HEK293T (cell line): ENCODE measurements at regions not wholly inside any gene's neighbourhood (a gene's known extent, or its start where the extent isn't known, plus 50 kb on each side); places are given as distances from the start of the nearest gene placed in this dataset.

ENCODE experiments used
- CTCF ChIA-PET: fragments of 350-600 bp; formaldehyde crosslinking; extraction: SDS; loops from one replicate; lab custom pipeline; 2021; ENCODE audit warnings: antibody characterized with exemption, inconsistent platforms; lab: Yijun Ruan, JAX
- POLR2A ChIA-PET: fragments of 350-600 bp; formaldehyde crosslinking; extraction: SDS; loops from one replicate; lab custom pipeline; 2020; ENCODE audit warnings: antibody characterized with exemption, inconsistent platforms; lab: Yijun Ruan, JAX
- DNase-seq: peaks from one replicate; pipeline ENCODE4 v3.0.0; 2012; ENCODE audit warnings: mixed read lengths; ENCODE audit errors: extremely low spot score
- ARNT ChIP-seq: fragments of 450-650 bp; IDR thresholded peaks from 2 replicates; pipeline ENCODE4 v1.6.1; 2017; ENCODE audit warnings: mild to moderate bottlenecking
- BHLHE40 ChIP-seq: fragments of 450-650 bp; IDR thresholded peaks from 2 replicates; pipeline ENCODE4 v1.6.1; 2016; ENCODE audit warnings: mild to moderate bottlenecking, moderate library complexity, borderline replicate concordance
- CTBP1 ChIP-seq: fragments of 450-650 bp; IDR thresholded peaks from 2 replicates; pipeline ENCODE4 v1.6.1; 2016; ENCODE audit warnings: borderline replicate concordance
- ELF4 ChIP-seq: fragments of 450-650 bp; IDR thresholded peaks from 2 replicates; pipeline ENCODE4 v1.6.1; 2017; ENCODE audit warnings: antibody characterized with exemption
- FOXA1 ChIP-seq: fragments of 450-650 bp; IDR thresholded peaks from 2 replicates; pipeline ENCODE4 v1.6.1; 2016; ENCODE audit warnings: mild to moderate bottlenecking
- FOXK2 ChIP-seq: fragments of 450-650 bp; IDR thresholded peaks from 2 replicates; pipeline ENCODE4 v1.6.1; 2016; ENCODE audit warnings: mild to moderate bottlenecking
- FOXM1 ChIP-seq: fragments of 450-650 bp; IDR thresholded peaks from 2 replicates; pipeline ENCODE4 v1.6.1; 2017; ENCODE audit warnings: mild to moderate bottlenecking, borderline replicate concordance
- HDGF ChIP-seq: fragments of 450-650 bp; IDR thresholded peaks from 2 replicates; pipeline ENCODE4 v1.6.1; 2017; ENCODE audit warnings: antibody characterized with exemption, borderline replicate concordance
- L3MBTL2 ChIP-seq: fragments of 450-650 bp; conservative IDR thresholded peaks from 2 replicates; pipeline ENCODE4 v1.6.1; 2016; ENCODE audit warnings: mild to moderate bottlenecking
- LEF1 ChIP-seq: fragments of 450-650 bp; IDR thresholded peaks from 2 replicates; pipeline ENCODE4 v1.6.1; 2017; ENCODE audit warnings: mild to moderate bottlenecking, borderline replicate concordance
- NFRKB ChIP-seq: fragments of 450-650 bp; IDR thresholded peaks from 2 replicates; pipeline ENCODE4 v1.6.1; 2016; ENCODE audit warnings: mild to moderate bottlenecking, moderate library complexity
- SP1 ChIP-seq: fragments of 450-650 bp; IDR thresholded peaks from 2 replicates; pipeline ENCODE4 v1.6.1; 2017
- SUZ12 ChIP-seq: fragments of 450-650 bp; IDR thresholded peaks from 2 replicates; pipeline ENCODE4 v1.6.1; 2016; ENCODE audit warnings: mild to moderate bottlenecking
- TARDBP ChIP-seq: fragments of 450-650 bp; IDR thresholded peaks from 2 replicates; pipeline ENCODE4 v1.6.1; 2016
- ZNF384 ChIP-seq: fragments of 450-650 bp; IDR thresholded peaks from 2 replicates; pipeline ENCODE4 v1.6.1; 2016
- TF ChIP-seq, protein P1 (sequence below): fragments of 450-650 bp; IDR thresholded peaks from 2 replicates; pipeline ENCODE4 v1.6.1; 2016

DNA sequence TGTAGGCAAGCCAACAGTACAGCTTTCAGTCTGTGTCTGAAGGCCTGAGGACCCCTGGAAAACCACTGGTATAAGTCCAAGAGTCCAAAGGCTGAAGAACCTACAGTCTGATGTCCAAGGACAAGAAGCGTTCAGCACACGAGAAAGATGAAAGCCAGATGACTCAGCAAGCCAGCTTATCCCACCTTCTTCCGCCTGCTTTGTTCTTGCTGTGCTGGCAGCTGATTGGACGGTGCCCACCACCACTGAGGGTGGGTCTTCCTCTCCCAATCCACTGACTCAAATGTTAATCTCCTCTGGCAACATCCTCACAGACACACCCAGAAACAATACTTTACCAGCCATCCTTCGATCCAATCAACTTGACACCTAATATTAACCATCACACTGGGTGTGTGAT is 59.0 kb upstream of the PDZRN3 start:
- CTCF ChIA-PET: no interaction called here
- DNase-seq: no peak
- no peak for TF ChIP-seq L3MBTL2
- no peak for TF ChIP-seq ARNT
- no peak for TF ChIP-seq FOXK2
- no peak for TF ChIP-seq ELF4
- no peak for TF ChIP-seq SUZ12
- no peak for TF ChIP-seq SP1
- no peak for TF ChIP-seq HDGF
- POLR2A ChIA-PET: no interaction called here

DNA sequence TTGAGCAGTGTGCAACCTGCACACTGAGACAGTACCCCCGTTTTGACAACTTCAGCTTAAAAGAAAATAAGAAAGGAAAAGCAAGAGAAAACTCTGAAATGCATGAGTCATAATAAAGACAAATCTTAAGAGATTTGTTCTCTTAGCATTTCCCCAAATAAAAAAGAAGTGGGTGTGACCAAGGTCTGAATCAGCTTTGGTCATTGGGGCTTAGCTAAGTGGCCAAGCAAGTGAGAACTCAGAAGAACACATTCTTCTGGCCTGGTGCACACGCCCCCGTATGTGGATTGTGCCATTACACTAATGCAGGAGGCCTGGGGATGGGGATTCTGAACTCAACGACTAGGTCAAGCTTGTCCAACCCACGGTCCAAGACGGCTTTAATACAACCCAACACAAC is 56.9 kb upstream of the PDZRN3 start:
- DNase-seq: no peak
- ChIA-PET POLR2A (no interaction called here), CTCF (interaction anchor here (0.6 kb wide), 1 partner anchor 25 kb away, joined by 3 read pairs; no protein-coding TSS in a partner anchor)
- TF ChIP-seq ELF4 (no peak), SP1 (no peak), ZNF384 (no peak), HDGF (no peak), CTBP1 (no peak), BHLHE40 (no peak), SUZ12 (no peak), ARNT (no peak), NFRKB (no peak), FOXA1 (no peak), LEF1 (no peak), FOXM1 (no peak), FOXK2 (no peak), TARDBP (no peak), L3MBTL2 (no peak)
- TF ChIP-seq, protein P1, sequence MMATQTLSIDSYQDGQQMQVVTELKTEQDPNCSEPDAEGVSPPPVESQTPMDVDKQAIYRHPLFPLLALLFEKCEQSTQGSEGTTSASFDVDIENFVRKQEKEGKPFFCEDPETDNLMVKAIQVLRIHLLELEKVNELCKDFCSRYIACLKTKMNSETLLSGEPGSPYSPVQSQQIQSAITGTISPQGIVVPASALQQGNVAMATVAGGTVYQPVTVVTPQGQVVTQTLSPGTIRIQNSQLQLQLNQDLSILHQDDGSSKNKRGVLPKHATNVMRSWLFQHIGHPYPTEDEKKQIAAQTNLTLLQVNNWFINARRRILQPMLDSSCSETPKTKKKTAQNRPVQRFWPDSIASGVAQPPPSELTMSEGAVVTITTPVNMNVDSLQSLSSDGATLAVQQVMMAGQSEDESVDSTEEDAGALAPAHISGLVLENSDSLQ: no peak

DNA sequence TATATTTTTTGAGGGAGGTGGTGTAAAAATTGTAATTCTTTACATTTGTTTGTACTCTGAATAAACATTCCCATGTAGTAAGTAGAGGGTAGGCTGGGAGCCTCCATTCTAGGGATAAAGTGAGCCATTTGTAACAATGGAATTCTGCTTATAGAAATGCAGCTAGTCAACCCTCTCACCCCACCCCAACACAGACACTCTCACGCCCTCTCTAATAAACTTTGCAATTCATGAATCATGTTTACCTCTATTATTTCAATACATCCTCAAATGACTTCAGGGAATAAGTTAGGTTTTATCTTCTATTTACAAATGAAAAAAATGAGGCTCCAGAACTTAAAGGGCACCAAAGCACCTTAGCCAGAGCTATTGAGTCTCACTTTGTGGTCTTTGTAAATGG is 56.5 kb upstream of the PDZRN3 start:
- no peak for DNase-seq
- ChIA-PET POLR2A (no interaction called here), CTCF (interaction anchor here (0.6 kb wide), 1 partner anchor 25 kb away, joined by 3 read pairs; no protein-coding TSS in a partner anchor)
- TF ChIP-seq BHLHE40 (no peak), FOXM1 (no peak), ZNF384 (no peak), TARDBP (no peak), HDGF (no peak), L3MBTL2 (no peak), FOXK2 (no peak), ARNT (no peak), NFRKB (no peak), SUZ12 (no peak)
- TF ChIP-seq, protein P1: no peak

DNA sequence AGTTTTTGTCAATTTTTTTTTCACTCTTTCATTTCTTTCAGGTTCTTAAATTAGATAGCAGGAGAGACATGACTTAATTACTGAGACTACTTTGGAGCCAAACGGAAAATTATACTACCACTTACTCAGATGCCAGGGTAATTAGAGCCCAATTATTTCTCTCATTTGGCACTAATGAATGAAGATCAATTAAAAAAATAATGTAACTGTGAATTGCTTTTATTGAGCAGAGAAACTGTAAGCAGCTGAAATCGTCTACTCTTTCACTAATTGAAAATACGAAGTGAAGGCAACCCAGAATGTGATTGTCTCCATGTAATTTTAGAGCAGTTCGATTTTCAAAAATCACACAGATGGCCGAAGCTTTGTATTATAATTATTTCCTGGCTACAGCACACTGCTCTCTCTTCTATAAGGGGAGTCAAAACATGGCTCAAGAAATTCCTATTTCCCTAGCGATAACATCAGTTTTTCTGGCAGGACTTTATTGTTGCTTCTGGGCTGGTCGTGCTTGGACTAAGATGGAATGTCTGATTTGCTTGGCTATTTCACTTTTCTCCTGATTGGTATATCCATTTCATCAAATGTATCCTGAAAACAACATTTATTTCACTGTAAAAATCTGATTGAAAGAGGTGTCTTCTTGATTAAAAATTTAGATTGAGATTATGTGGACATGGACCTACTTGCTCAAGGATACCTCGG is 55.8 kb upstream of the PDZRN3 start:
- DNase-seq: no peak
- ChIA-PET CTCF (no interaction called here), POLR2A (no interaction called here)
- TF ChIP-seq SP1 (no peak), L3MBTL2 (no peak), BHLHE40 (no peak), SUZ12 (no peak), TARDBP (no peak)

DNA sequence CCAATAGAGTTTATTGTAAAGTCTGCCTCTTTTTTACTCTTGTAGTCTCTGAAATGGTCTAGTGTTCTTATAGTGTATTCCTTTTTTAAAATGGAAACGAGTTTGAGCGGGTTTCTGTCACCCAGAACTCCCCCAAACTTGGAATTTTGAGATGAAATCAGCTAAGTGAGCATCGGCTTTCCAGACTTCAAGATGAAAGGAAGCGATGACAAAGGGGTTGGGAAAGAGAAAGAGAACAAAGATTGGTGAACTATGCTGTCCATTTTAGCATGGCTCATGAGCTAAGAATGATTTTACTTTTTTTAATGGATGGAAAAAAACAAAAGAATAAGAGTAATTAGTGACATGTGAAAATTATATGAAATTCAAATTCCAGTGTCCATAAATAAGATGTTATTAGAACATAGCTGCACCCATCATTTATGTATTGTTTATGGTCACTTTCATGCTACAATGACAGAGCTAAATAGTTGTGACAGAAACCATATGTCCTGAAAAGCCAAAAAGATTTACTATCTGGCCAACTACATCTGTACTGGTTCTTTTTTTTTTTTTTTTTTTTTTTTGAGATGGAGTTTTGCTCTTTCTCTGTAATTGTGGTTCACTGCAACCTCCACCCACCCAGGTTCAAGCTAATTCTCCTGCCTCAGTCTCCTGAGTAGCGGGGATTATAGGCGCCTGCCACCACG is 52.7 kb upstream of the PDZRN3 start:
- TF ChIP-seq CTBP1 (no peak), HDGF (no peak), FOXA1 (no peak), SP1 (no peak), ARNT (no peak), LEF1 (no peak), FOXM1 (no peak), SUZ12 (no peak), ELF4 (no peak), NFRKB (no peak), TARDBP (no peak), FOXK2 (no peak), ZNF384 (no peak), L3MBTL2 (no peak), BHLHE40 (no peak)
- TF ChIP-seq, protein P1: no peak
- no peak for DNase-seq
- CTCF ChIA-PET: no interaction called here
- POLR2A ChIA-PET: interaction anchor here (0.6 kb wide), 1 partner anchor 18 kb away, joined by 3 read pairs; no protein-coding TSS in a partner anchor
